ENCODE measurements at regions not wholly inside any gene's neighbourhood (a gene's known extent, or its start where the extent isn't known, plus 50 kb on each side); places are given as distances from the start of the nearest gene placed in this dataset.

GRCh38 chr18:1488394-1488793, 583.7 kb downstream of the ADCYAP1 start:
- no peak for TF ChIP-seq POU2F2 (IDR thresholded peaks at IDR 0.05; ENCODE audit: low read depth, low read length)
- no peak for TF ChIP-seq TAF1 (IDR thresholded peaks at IDR 0.05; ENCODE audit: low read depth, low read length)
- no peak for TF ChIP-seq POLR2A (IDR thresholded peaks at IDR 0.05; ENCODE audit: low read depth, low read length)
- no peak for TF ChIP-seq POLR2AphosphoS5 (IDR thresholded peaks at IDR 0.05; ENCODE audit: low read depth, low read length)
- TF ChIP-seq SPI1 (IDR thresholded peaks at IDR 0.05; ENCODE audit: low read depth, low read length) = no peak
- TF ChIP-seq PAX5 (IDR thresholded peaks at IDR 0.05; ENCODE audit: insufficient read depth, low read length, severe bottlenecking) = no peak

All from GM12891 (cell line).